ENCODE measurements at regions not wholly inside any gene's neighbourhood (a gene's known extent, or its start where the extent isn't known, plus 50 kb on each side); places are given as distances from the start of the nearest gene placed in this dataset.

DNA sequence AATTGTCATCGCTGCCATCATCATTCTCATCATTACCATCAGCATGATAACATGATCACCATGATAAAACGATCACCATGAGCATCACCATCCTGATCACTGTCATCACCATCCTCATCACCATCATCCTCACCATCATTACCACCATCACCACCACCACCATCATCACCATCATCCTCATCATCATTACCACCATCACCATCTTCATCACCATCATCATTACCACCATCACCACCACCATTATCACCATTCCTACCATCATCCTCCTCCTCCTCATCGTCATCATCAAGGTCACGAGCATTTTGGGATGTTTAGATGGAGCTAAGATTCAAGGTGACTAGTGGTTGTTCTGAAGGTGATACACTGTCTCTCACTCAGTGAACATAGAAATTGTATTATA is 221.0 kb downstream of the FOXL1 start (continued):
- TF ChIP-seq EGR1 (IDR thresholded peaks at IDR 0.05; ENCODE audit: low read depth in 2 of 2): no peak
- TF ChIP-seq, protein P1, sequence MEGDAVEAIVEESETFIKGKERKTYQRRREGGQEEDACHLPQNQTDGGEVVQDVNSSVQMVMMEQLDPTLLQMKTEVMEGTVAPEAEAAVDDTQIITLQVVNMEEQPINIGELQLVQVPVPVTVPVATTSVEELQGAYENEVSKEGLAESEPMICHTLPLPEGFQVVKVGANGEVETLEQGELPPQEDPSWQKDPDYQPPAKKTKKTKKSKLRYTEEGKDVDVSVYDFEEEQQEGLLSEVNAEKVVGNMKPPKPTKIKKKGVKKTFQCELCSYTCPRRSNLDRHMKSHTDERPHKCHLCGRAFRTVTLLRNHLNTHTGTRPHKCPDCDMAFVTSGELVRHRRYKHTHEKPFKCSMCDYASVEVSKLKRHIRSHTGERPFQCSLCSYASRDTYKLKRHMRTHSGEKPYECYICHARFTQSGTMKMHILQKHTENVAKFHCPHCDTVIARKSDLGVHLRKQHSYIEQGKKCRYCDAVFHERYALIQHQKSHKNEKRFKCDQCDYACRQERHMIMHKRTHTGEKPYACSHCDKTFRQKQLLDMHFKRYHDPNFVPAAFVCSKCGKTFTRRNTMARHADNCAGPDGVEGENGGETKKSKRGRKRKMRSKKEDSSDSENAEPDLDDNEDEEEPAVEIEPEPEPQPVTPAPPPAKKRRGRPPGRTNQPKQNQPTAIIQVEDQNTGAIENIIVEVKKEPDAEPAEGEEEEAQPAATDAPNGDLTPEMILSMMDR (IDR thresholded peaks at IDR 0.05; ENCODE audit: low read depth, low read length, missing input control): no peak
- no peak for TF ChIP-seq FOXA1 (IDR thresholded peaks at IDR 0.05)
- TF ChIP-seq NR2F2 (IDR thresholded peaks at IDR 0.05): no peak
- TF ChIP-seq JUND (IDR thresholded peaks at IDR 0.05): no peak
- no peak for TF ChIP-seq HNF4A (conservative IDR thresholded peaks at IDR 0.05)
- no peak for TF ChIP-seq RAD21 (IDR thresholded peaks at IDR 0.05)

DNA sequence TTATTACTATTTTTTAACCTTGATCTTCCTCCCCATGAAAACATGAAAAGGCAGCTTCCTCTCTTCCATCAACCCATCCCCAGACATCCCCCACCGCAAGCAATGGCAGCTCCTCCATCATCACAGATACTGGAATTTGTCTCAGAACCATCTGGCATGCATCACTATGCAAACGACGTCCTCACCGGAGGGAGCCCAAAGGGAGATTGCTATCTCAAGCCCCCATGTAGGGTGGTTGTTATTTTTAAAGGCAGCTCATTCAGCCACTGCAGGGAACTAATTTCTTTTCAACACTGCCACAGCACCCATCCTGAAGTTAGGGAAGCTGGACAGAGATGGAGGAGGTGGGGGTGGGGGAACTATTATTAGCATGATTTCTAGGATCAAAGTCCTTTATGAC is 222.5 kb downstream of the FOXL1 start:
- no peak overlapping the region for H3K27ac ChIP-seq (ENCODE audit: low read depth in 1 of 2, low read length in 2 of 2)
- TF ChIP-seq YY1 (IDR thresholded peaks at IDR 0.05) (no peak), RXRA (IDR thresholded peaks at IDR 0.05) (no peak)
- TF ChIP-seq, protein P2, sequence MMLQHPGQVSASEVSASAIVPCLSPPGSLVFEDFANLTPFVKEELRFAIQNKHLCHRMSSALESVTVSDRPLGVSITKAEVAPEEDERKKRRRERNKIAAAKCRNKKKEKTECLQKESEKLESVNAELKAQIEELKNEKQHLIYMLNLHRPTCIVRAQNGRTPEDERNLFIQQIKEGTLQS (IDR thresholded peaks at IDR 0.05): no peak
- TF ChIP-seq, protein P1 (IDR thresholded peaks at IDR 0.05; ENCODE audit: low read depth, low read length, missing input control): no peak
- TF ChIP-seq, protein P3, sequence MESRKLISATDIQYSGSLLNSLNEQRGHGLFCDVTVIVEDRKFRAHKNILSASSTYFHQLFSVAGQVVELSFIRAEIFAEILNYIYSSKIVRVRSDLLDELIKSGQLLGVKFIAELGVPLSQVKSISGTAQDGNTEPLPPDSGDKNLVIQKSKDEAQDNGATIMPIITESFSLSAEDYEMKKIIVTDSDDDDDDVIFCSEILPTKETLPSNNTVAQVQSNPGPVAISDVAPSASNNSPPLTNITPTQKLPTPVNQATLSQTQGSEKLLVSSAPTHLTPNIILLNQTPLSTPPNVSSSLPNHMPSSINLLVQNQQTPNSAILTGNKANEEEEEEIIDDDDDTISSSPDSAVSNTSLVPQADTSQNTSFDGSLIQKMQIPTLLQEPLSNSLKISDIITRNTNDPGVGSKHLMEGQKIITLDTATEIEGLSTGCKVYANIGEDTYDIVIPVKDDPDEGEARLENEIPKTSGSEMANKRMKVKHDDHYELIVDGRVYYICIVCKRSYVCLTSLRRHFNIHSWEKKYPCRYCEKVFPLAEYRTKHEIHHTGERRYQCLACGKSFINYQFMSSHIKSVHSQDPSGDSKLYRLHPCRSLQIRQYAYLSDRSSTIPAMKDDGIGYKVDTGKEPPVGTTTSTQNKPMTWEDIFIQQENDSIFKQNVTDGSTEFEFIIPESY (IDR thresholded peaks at IDR 0.05): no peak
- no peak for DNase-seq (ENCODE audit: low spot score)
- WGBS: 20% methylated on average over 4 of the region's 4 CpGs
- no peaks in the 10 kb centered on the region for H3K36me3 ChIP-seq (ENCODE audit: control insufficient read depth in 4 of 4, insufficient read depth in 3 of 4, low read depth in 1 of 4, low read length in 3 of 4)
- no peaks in the 10 kb centered on the region for H3K9me3 ChIP-seq (ENCODE audit: control insufficient read depth in 4 of 4, low read length in 3 of 4)
- peaks cover 0 to 3% (median 0%) of the 10 kb centered on the region in 4 donors for H3K27me3 ChIP-seq (ENCODE audit: control insufficient read depth in 4 of 4, insufficient read depth in 4 of 4, low read length in 3 of 4)
- H3K4me3 ChIP-seq (ENCODE audit: low read depth in 1 of 3, low read length in 3 of 3): no peak overlapping the region
- no peaks in the 10 kb centered on the region for H3K4me1 ChIP-seq (ENCODE audit: control insufficient read depth in 4 of 4, insufficient read depth in 4 of 4, low read length in 3 of 4)
- H3K9ac ChIP-seq (ENCODE audit: low read depth in 1 of 2, low read length in 2 of 2): no peak overlapping the region

DNA sequence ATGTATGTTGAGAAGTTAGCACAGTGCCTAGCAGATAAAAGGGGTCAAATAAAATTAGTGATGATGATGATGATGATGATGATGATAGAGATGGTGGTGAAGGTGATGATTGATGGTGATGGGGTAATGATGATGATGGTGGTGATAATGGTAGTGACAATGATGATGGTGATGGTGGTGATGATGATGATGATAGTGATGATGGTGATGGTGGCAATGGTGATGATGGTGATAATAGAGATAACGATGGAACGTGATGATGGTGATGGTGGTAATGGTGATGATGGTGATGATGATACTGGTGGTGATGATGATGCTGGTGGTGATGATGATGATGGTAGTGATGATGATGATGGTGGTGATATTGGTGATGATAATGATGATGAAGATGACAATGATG is 223.7 kb downstream of the FOXL1 start:
- TF ChIP-seq JUND (IDR thresholded peaks at IDR 0.05) (no peak), HNF4A (conservative IDR thresholded peaks at IDR 0.05) (no peak), HNF4G (IDR thresholded peaks at IDR 0.05) (no peak), TAF1 (conservative IDR thresholded peaks at IDR 0.05) (no peak), RAD21 (IDR thresholded peaks at IDR 0.05) (no peak), EGR1 (IDR thresholded peaks at IDR 0.05; ENCODE audit: low read depth in 2 of 2) (no peak), YY1 (IDR thresholded peaks at IDR 0.05) (no peak)
- TF ChIP-seq, protein P4, sequence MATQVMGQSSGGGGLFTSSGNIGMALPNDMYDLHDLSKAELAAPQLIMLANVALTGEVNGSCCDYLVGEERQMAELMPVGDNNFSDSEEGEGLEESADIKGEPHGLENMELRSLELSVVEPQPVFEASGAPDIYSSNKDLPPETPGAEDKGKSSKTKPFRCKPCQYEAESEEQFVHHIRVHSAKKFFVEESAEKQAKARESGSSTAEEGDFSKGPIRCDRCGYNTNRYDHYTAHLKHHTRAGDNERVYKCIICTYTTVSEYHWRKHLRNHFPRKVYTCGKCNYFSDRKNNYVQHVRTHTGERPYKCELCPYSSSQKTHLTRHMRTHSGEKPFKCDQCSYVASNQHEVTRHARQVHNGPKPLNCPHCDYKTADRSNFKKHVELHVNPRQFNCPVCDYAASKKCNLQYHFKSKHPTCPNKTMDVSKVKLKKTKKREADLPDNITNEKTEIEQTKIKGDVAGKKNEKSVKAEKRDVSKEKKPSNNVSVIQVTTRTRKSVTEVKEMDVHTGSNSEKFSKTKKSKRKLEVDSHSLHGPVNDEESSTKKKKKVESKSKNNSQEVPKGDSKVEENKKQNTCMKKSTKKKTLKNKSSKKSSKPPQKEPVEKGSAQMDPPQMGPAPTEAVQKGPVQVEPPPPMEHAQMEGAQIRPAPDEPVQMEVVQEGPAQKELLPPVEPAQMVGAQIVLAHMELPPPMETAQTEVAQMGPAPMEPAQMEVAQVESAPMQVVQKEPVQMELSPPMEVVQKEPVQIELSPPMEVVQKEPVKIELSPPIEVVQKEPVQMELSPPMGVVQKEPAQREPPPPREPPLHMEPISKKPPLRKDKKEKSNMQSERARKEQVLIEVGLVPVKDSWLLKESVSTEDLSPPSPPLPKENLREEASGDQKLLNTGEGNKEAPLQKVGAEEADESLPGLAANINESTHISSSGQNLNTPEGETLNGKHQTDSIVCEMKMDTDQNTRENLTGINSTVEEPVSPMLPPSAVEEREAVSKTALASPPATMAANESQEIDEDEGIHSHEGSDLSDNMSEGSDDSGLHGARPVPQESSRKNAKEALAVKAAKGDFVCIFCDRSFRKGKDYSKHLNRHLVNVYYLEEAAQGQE (IDR thresholded peaks at IDR 0.05): no peak
- TF ChIP-seq, protein P5, sequence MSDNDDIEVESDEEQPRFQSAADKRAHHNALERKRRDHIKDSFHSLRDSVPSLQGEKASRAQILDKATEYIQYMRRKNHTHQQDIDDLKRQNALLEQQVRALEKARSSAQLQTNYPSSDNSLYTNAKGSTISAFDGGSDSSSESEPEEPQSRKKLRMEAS (IDR thresholded peaks at IDR 0.05): no peak
- no peak for DNase-seq (ENCODE audit: low spot score)
- H3K4me1 ChIP-seq (ENCODE audit: control insufficient read depth in 4 of 4, insufficient read depth in 4 of 4, low read length in 3 of 4): no peaks in the 10 kb centered on the region
- no peak overlapping the region for H3K4me3 ChIP-seq (ENCODE audit: low read depth in 1 of 3, low read length in 3 of 3)
- no peak overlapping the region for H3K9ac ChIP-seq (ENCODE audit: low read depth in 1 of 2, low read length in 2 of 2)
- peaks cover 0 to 3% (median 0%) of the 10 kb centered on the region in 4 donors for H3K27me3 ChIP-seq (ENCODE audit: control insufficient read depth in 4 of 4, insufficient read depth in 4 of 4, low read length in 3 of 4)
- H3K9me3 ChIP-seq (ENCODE audit: control insufficient read depth in 4 of 4, low read length in 3 of 4): no peaks in the 10 kb centered on the region
- H3K36me3 ChIP-seq (ENCODE audit: control insufficient read depth in 4 of 4, insufficient read depth in 3 of 4, low read depth in 1 of 4, low read length in 3 of 4): no peaks in the 10 kb centered on the region
- no peak overlapping the region for H3K27ac ChIP-seq (ENCODE audit: low read depth in 1 of 2, low read length in 2 of 2)
- WGBS: 88% methylated on average over 2 of the region's 2 CpGs

All from liver (tissue), 8 donors.